ENCODE measurements at regions not wholly inside any gene's neighbourhood (a gene's known extent, or its start where the extent isn't known, plus 50 kb on each side); places are given as distances from the start of the nearest gene placed in this dataset.
A peak's percentile ranks its signal among the peaks of the same experiment; 100 is the strongest.

DNA sequence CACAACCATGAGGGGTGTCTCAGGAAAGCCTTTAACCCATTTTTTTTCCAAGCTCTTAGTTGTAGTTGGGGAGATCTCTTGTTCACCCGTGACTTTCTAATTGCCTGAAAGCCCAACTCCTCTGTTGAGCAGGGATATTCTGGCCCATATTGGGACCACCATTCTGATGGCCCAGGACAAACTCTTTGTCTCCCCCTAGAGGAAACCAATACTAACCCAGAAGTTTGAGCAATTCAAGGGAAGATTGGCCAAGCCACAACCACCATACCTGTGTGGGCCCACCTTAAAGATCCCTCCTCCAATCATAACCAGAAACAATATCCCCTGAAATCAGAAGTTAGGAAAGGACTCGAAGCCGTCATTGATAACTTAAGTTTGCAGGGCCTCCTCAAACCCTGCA lies 132.6 kb downstream of the THBS2 start:
- TF ChIP-seq, protein P1, sequence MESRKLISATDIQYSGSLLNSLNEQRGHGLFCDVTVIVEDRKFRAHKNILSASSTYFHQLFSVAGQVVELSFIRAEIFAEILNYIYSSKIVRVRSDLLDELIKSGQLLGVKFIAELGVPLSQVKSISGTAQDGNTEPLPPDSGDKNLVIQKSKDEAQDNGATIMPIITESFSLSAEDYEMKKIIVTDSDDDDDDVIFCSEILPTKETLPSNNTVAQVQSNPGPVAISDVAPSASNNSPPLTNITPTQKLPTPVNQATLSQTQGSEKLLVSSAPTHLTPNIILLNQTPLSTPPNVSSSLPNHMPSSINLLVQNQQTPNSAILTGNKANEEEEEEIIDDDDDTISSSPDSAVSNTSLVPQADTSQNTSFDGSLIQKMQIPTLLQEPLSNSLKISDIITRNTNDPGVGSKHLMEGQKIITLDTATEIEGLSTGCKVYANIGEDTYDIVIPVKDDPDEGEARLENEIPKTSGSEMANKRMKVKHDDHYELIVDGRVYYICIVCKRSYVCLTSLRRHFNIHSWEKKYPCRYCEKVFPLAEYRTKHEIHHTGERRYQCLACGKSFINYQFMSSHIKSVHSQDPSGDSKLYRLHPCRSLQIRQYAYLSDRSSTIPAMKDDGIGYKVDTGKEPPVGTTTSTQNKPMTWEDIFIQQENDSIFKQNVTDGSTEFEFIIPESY (IDR thresholded peaks at IDR 0.05; ENCODE audit: borderline replicate concordance, low read depth), result no peak
- no peak for TF ChIP-seq FOXM1 (IDR thresholded peaks at IDR 0.05; ENCODE audit: low read depth)
- TF ChIP-seq, protein P2, sequence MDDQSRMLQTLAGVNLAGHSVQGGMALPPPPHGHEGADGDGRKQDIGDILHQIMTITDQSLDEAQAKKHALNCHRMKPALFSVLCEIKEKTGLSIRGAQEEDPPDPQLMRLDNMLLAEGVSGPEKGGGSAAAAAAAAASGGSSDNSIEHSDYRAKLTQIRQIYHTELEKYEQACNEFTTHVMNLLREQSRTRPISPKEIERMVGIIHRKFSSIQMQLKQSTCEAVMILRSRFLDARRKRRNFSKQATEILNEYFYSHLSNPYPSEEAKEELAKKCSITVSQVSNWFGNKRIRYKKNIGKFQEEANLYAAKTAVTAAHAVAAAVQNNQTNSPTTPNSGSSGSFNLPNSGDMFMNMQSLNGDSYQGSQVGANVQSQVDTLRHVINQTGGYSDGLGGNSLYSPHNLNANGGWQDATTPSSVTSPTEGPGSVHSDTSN (IDR thresholded peaks at IDR 0.05), result no peak
- TF ChIP-seq, protein P3, sequence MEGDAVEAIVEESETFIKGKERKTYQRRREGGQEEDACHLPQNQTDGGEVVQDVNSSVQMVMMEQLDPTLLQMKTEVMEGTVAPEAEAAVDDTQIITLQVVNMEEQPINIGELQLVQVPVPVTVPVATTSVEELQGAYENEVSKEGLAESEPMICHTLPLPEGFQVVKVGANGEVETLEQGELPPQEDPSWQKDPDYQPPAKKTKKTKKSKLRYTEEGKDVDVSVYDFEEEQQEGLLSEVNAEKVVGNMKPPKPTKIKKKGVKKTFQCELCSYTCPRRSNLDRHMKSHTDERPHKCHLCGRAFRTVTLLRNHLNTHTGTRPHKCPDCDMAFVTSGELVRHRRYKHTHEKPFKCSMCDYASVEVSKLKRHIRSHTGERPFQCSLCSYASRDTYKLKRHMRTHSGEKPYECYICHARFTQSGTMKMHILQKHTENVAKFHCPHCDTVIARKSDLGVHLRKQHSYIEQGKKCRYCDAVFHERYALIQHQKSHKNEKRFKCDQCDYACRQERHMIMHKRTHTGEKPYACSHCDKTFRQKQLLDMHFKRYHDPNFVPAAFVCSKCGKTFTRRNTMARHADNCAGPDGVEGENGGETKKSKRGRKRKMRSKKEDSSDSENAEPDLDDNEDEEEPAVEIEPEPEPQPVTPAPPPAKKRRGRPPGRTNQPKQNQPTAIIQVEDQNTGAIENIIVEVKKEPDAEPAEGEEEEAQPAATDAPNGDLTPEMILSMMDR (IDR thresholded peaks at IDR 0.05), result peak; percentile 21; the same call in 1 of the 2 replicates
